ENCODE measurements at regions not wholly inside any gene's neighbourhood (a gene's known extent, or its start where the extent isn't known, plus 50 kb on each side); places are given as distances from the start of the nearest gene placed in this dataset.

DNA sequence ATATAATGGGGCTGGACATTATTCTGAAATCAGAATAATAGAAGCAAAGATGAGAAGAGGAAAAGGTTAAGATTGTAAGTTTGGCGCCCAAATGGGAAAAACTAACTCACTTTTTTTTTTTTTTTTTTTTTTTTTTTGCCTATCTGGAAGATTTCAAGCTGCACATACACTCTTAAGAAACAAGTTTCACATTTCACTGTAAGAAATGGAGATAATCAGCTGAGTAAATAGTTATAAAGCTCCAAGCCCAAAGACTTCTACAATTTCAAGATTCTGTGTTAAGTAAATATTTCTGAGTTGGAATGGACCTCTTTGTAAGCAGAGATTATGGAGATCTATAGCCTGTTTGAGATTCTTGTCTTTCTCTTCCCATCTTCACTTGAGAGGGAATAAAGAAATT lies 140.0 kb downstream of the SLC17A6 start:
- no peak overlapping the region for H3K4me3 ChIP-seq
- WGBS, 2 donors, result 64 to 68% methylated on average over 1 of the region's 1 CpG
- ATAC-seq (ENCODE audit: insufficient read depth, low FRiP score), result no peak

DNA sequence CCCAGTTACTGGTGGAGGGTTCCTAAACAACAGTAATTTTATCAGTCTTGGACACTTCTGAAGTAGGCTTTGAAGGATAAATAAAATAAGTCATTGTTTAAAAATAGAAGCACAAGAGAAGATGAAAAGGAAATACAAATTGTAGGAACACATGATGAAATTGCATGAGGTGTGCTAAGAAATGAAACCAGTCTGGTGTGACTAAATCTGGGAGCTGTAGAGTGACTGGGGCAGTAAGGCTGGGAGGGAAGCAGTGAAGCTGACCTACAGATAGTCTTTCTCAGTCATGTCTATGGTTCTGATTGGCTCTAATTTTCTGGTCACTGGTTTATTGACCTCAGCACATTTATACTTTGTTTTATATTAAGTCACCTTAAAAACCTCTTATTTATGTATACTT lies 139.1 kb downstream of the SLC17A6 start:
- Histone ChIP-seq H3K27ac (ENCODE audit: low read depth in 1 of 2, low read length in 1 of 2) (no peak overlapping the region), H3K4me3 (no peak overlapping the region), H3K9ac (ENCODE audit: insufficient read depth in 1 of 2, low read length in 2 of 2) (no peak overlapping the region), H3K27me3 (ENCODE audit: control insufficient read depth in 3 of 3, insufficient read depth in 3 of 3, low read length in 2 of 3) (no peaks in the 10 kb centered on the region), H3K36me3 (ENCODE audit: control insufficient read depth in 4 of 4, insufficient read depth in 4 of 4, low read length in 4 of 4) (no peaks in the 10 kb centered on the region), H3K9me3 (ENCODE audit: control insufficient read depth in 4 of 4, insufficient read depth in 3 of 4, low read length in 3 of 4) (no peaks in the 10 kb centered on the region), H3K4me1 (ENCODE audit: control insufficient read depth in 5 of 5, insufficient read depth in 5 of 5, low read length in 5 of 5) (no peaks in the 10 kb centered on the region)
- TF ChIP-seq, protein P1, sequence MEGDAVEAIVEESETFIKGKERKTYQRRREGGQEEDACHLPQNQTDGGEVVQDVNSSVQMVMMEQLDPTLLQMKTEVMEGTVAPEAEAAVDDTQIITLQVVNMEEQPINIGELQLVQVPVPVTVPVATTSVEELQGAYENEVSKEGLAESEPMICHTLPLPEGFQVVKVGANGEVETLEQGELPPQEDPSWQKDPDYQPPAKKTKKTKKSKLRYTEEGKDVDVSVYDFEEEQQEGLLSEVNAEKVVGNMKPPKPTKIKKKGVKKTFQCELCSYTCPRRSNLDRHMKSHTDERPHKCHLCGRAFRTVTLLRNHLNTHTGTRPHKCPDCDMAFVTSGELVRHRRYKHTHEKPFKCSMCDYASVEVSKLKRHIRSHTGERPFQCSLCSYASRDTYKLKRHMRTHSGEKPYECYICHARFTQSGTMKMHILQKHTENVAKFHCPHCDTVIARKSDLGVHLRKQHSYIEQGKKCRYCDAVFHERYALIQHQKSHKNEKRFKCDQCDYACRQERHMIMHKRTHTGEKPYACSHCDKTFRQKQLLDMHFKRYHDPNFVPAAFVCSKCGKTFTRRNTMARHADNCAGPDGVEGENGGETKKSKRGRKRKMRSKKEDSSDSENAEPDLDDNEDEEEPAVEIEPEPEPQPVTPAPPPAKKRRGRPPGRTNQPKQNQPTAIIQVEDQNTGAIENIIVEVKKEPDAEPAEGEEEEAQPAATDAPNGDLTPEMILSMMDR (IDR thresholded peaks at IDR 0.05; ENCODE audit: control extremely low read depth, extremely low read depth), result no peak
- ATAC-seq (ENCODE audit: insufficient read depth, low FRiP score) (no peak), DNase-seq (no peak)

More for the DNA sequence above, 140.0 kb downstream of the SLC17A6 start:
- Histone ChIP-seq H3K9ac (ENCODE audit: insufficient read depth in 1 of 2, low read length in 2 of 2) (no peak overlapping the region), H3K36me3 (ENCODE audit: control insufficient read depth in 4 of 4, insufficient read depth in 4 of 4, low read length in 4 of 4) (no peaks in the 10 kb centered on the region), H3K9me3 (ENCODE audit: control insufficient read depth in 4 of 4, insufficient read depth in 3 of 4, low read length in 3 of 4) (no peaks in the 10 kb centered on the region), H3K4me1 (ENCODE audit: control insufficient read depth in 5 of 5, insufficient read depth in 5 of 5, low read length in 5 of 5) (no peaks in the 10 kb centered on the region), H3K27ac (ENCODE audit: low read depth in 1 of 2, low read length in 1 of 2) (no peak overlapping the region), H3K27me3 (ENCODE audit: control insufficient read depth in 3 of 3, insufficient read depth in 3 of 3, low read length in 2 of 3) (no peaks in the 10 kb centered on the region)
- TF ChIP-seq, protein P1 (IDR thresholded peaks at IDR 0.05; ENCODE audit: control extremely low read depth, extremely low read depth), result no peak
- DNase-seq, result no peak

DNA sequence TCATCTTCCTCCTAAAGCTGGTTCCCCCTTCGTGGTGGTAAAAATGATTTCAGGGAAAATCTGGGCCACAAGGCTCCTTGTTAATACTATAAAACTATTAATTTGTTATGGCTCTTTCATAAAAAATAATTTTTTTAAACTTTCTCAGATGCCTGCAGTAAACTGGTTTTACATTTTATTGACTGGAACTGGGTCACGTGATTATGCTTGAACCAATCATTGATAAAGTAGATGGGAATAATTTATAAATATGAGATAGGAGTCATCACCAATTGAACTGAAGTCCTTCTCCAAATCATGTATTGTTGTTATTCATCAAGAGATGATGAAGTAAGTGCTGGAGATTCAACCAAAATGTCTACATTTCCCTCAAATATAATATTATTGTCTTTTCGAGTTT lies 138.4 kb downstream of the SLC17A6 start:
- Histone ChIP-seq H3K27ac (ENCODE audit: low read depth in 1 of 2, low read length in 1 of 2) (no peak overlapping the region), H3K9ac (ENCODE audit: insufficient read depth in 1 of 2, low read length in 2 of 2) (no peak overlapping the region), H3K4me1 (ENCODE audit: control insufficient read depth in 5 of 5, insufficient read depth in 5 of 5, low read length in 5 of 5) (no peaks in the 10 kb centered on the region), H3K9me3 (ENCODE audit: control insufficient read depth in 4 of 4, insufficient read depth in 3 of 4, low read length in 3 of 4) (no peaks in the 10 kb centered on the region), H3K27me3 (ENCODE audit: control insufficient read depth in 3 of 3, insufficient read depth in 3 of 3, low read length in 2 of 3) (no peaks in the 10 kb centered on the region), H3K36me3 (ENCODE audit: control insufficient read depth in 4 of 4, insufficient read depth in 4 of 4, low read length in 4 of 4) (no peaks in the 10 kb centered on the region), H3K4me3 (no peak overlapping the region)
- TF ChIP-seq, protein P1 (IDR thresholded peaks at IDR 0.05; ENCODE audit: control extremely low read depth, extremely low read depth), result no peak
- WGBS, 2 donors, result 84 to 88% methylated on average over 3 of the region's 3 CpGs
- ATAC-seq (ENCODE audit: insufficient read depth, low FRiP score), result no peak
- no peak for DNase-seq

DNA sequence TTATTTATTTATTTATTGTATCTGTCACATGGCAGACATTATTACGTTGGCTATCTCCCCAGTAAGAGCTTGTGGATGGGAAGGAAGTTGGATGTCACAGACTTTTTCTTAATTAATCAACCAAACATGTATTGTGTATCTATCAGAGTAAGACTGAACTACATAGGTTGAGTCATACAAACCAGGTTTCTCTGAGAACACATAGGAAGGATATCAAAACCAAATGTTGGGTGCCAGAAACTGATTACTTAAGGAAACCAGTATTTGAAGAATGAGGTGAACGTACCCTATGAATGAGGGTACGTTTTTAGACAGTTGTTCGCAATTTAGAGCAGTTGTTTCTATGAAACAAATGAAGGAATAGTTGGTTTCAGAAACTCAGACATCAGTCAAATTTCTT lies 136.4 kb downstream of the SLC17A6 start:
- H3K27me3 ChIP-seq (ENCODE audit: control insufficient read depth in 3 of 3, insufficient read depth in 3 of 3, low read length in 2 of 3), result no peaks in the 10 kb centered on the region
- DNase-seq (no peak), ATAC-seq (ENCODE audit: insufficient read depth, low FRiP score) (no peak)
- no peak overlapping the region for H3K9ac ChIP-seq (ENCODE audit: insufficient read depth in 1 of 2, low read length in 2 of 2)
- H3K4me1 ChIP-seq (ENCODE audit: control insufficient read depth in 5 of 5, insufficient read depth in 5 of 5, low read length in 5 of 5), result no peaks in the 10 kb centered on the region
- H3K36me3 ChIP-seq (ENCODE audit: control insufficient read depth in 4 of 4, insufficient read depth in 4 of 4, low read length in 4 of 4), result no peaks in the 10 kb centered on the region
- no peaks in the 10 kb centered on the region for H3K9me3 ChIP-seq (ENCODE audit: control insufficient read depth in 4 of 4, insufficient read depth in 3 of 4, low read length in 3 of 4)
- 72 to 78% methylated on average over 4 of the region's 4 CpGs for WGBS, 2 donors
- TF ChIP-seq, protein P1 (IDR thresholded peaks at IDR 0.05; ENCODE audit: control extremely low read depth, extremely low read depth), result no peak
- H3K4me3 ChIP-seq, result no peak overlapping the region
- no peak overlapping the region for H3K27ac ChIP-seq (ENCODE audit: low read depth in 1 of 2, low read length in 1 of 2)
